ENCODE measurements at regions not wholly inside any gene's neighbourhood (a gene's known extent, or its start where the extent isn't known, plus 50 kb on each side); places are given as distances from the start of the nearest gene placed in this dataset.

GRCh38 chr18:54742120-54742519 lies 86.2 kb upstream of the RAB27B start:
- DNase-seq (ENCODE audit: low spot score) = no peak
- H3K4me1 ChIP-seq (ENCODE audit: control insufficient read depth in 1 of 2, low read depth in 2 of 2) = peaks cover 0 to 5% of the 10 kb centered on the region in 2 donors
- no peak for ATAC-seq (ENCODE audit: insufficient number of reproducible peaks, low FRiP score, low read depth)
- H3K27me3 ChIP-seq (replicated peaks; ENCODE audit: insufficient read depth) = no peaks in the 10 kb centered on the region
- no peak overlapping the region for H3K4me3 ChIP-seq
- no peak overlapping the region for H3K27ac ChIP-seq
- H3K9me3 ChIP-seq = no peaks in the 10 kb centered on the region
- no peak for TF ChIP-seq CTCF (IDR thresholded peaks at IDR 0.05)
- H3K36me3 ChIP-seq = no peaks in the 10 kb centered on the region

GRCh38 chr18:54742659-54743604 lies 85.3 kb upstream of the RAB27B start:
- Histone ChIP-seq H3K27ac (no peak overlapping the region), H3K4me3 (no peak overlapping the region), H3K36me3 (no peaks in the 10 kb centered on the region), H3K4me1 (ENCODE audit: control insufficient read depth in 1 of 2, low read depth in 2 of 2) (peaks cover 0 to 5% of the 10 kb centered on the region in 2 donors), H3K27me3 (replicated peaks; ENCODE audit: insufficient read depth) (no peaks in the 10 kb centered on the region), H3K9me3 (no peaks in the 10 kb centered on the region)
- DNase-seq (ENCODE audit: low spot score) (peak; percentile 15), ATAC-seq (ENCODE audit: insufficient number of reproducible peaks, low FRiP score, low read depth) (no peak)
- TF ChIP-seq CTCF (IDR thresholded peaks at IDR 0.05) = no peak

GRCh38 chr18:54743605-54743995 lies 84.7 kb upstream of the RAB27B start:
- Histone ChIP-seq H3K4me3 (no peak overlapping the region), H3K36me3 (no peaks in the 10 kb centered on the region), H3K4me1 (ENCODE audit: control insufficient read depth in 1 of 2, low read depth in 2 of 2) (peaks cover 0 to 5% of the 10 kb centered on the region in 2 donors), H3K27me3 (replicated peaks; ENCODE audit: insufficient read depth) (no peaks in the 10 kb centered on the region), H3K9me3 (no peaks in the 10 kb centered on the region), H3K27ac (no peak overlapping the region)
- DNase-seq (ENCODE audit: low spot score) (no peak), ATAC-seq (ENCODE audit: insufficient number of reproducible peaks, low FRiP score, low read depth) (no peak)
- TF ChIP-seq CTCF (IDR thresholded peaks at IDR 0.05) = no peak

- no peaks in the 10 kb centered on the region for H3K27me3 ChIP-seq (replicated peaks; ENCODE audit: insufficient read depth)
- H3K27ac ChIP-seq = no peak overlapping the region
- H3K4me3 ChIP-seq = no peak overlapping the region
- DNase-seq (ENCODE audit: low spot score) (no peak), ATAC-seq (ENCODE audit: insufficient number of reproducible peaks, low FRiP score, low read depth) (no peak)
- no peaks in the 10 kb centered on the region for H3K4me1 ChIP-seq (ENCODE audit: control insufficient read depth in 1 of 2, low read depth in 2 of 2)
- H3K9me3 ChIP-seq = no peaks in the 10 kb centered on the region
- no peaks in the 10 kb centered on the region for H3K36me3 ChIP-seq
- no peak for TF ChIP-seq CTCF (IDR thresholded peaks at IDR 0.05)
These were observed 79.0 kb upstream of the RAB27B start for GRCh38 chr18:54749291-54749690.

- Histone ChIP-seq H3K27ac (no peak overlapping the region), H3K9me3 (no peaks in the 10 kb centered on the region), H3K36me3 (no peaks in the 10 kb centered on the region), H3K27me3 (replicated peaks; ENCODE audit: insufficient read depth) (no peaks in the 10 kb centered on the region), H3K4me1 (ENCODE audit: control insufficient read depth in 1 of 2, low read depth in 2 of 2) (no peaks in the 10 kb centered on the region), H3K4me3 (no peak overlapping the region)
- no peak for DNase-seq (ENCODE audit: low spot score)
- ATAC-seq (ENCODE audit: insufficient number of reproducible peaks, low FRiP score, low read depth) = no peak
- TF ChIP-seq CTCF (IDR thresholded peaks at IDR 0.05) = no peak
These were observed 77.9 kb upstream of the RAB27B start for GRCh38 chr18:54750350-54750749.
